ENCODE measurements at regions not wholly inside any gene's neighbourhood (a gene's known extent, or its start where the extent isn't known, plus 50 kb on each side); places are given as distances from the start of the nearest gene placed in this dataset.

DNA sequence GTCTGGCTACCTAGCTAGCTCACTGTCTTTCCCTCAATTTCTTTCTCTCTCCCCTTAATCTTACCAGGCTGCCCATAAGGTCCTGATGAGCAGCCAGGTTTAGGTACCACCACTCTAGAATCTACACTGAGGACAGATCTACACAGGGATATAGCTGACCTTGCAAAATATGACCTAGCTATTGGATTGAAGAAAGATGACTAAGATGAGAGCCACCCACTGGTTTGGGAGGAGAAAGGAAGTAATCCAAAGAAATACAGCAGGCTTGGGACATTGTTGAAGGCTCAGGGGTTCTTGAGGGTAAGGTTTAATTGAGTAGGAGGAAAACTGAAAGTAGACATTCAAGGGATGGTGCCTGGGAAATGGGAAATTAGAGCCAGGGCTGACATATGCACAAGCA, 142.0 kb upstream of the TMC3 start (continued):
- TF ChIP-seq, protein P1, sequence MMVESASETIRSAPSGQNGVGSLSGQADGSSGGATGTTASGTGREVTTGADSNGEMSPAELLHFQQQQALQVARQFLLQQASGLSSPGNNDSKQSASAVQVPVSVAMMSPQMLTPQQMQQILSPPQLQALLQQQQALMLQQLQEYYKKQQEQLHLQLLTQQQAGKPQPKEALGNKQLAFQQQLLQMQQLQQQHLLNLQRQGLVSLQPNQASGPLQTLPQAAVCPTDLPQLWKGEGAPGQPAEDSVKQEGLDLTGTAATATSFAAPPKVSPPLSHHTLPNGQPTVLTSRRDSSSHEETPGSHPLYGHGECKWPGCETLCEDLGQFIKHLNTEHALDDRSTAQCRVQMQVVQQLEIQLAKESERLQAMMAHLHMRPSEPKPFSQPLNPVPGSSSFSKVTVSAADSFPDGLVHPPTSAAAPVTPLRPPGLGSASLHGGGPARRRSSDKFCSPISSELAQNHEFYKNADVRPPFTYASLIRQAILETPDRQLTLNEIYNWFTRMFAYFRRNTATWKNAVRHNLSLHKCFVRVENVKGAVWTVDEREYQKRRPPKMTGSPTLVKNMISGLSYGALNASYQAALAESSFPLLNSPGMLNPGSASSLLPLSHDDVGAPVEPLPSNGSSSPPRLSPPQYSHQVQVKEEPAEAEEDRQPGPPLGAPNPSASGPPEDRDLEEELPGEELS (CRISPR knock-in tag; IDR thresholded peaks at IDR 0.05) = no peak

DNA sequence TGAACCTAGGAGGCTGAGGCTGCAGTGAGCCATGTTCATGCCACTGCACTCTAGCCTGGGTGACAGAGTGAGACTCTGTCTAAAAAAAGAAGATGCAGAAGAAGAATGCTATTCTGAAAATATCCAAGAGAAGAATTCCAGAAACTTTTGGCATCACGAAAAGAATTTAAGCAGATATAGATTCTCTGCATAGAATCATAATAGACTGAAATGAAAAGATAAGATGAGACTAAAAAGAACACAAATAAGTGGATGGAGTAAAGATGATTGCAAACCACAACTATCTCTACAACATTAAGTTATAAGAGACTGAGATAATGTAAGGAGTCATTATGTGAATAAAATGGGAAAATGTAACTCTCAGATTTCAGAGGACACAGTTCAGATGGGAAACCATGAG, 140.7 kb upstream of the TMC3 start:
- CTCF ChIA-PET = no interaction called here
- no peaks in the 10 kb centered on the region for H3K4me1 Mint-ChIP-seq
- no peak overlapping the region for H3K4me3 Mint-ChIP-seq
- POLR2A ChIA-PET = no interaction called here
- no peak overlapping the region for H3K27ac Mint-ChIP-seq
- DNase-seq (ENCODE audit: low spot score) (no peak), ATAC-seq (no peak)
- no peaks in the 10 kb centered on the region for H3K9me3 Mint-ChIP-seq
- TF ChIP-seq, protein P2, sequence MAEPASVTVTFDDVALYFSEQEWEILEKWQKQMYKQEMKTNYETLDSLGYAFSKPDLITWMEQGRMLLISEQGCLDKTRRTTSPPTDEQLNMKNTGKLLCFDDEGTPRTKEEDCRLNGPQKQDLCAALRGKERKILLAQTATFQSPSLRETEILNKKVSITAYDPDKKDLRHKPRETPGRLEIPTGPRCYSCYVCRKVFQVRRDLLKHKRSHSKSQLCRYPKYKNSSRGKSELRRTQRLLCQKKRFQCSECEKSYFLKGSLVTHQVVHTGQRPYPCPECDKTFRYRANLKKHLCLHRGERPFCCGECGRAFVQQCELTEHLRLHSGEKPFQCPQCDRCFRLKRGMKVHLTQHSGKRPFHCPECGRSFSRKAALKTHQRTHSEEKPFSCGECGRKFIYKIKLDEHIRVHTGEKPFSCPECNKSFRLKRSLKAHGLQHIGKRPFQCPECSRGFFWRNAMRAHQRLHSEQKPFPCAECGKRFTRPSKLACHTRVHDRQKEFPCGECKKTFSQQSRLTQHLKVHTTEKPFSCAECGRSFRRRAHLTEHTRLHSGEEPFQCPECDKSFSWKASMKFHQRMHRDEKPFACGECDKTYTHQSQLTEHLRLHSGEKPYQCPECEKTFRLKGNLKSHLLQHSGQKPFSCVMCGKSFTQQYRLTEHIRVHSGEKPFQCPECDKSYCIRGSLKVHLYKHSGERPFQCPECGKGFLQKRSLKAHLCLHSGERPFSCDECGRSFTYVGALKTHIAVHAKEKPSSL (CRISPR knock-in tag; conservative IDR thresholded peaks at IDR 0.05) = no peak
- TF ChIP-seq FOXP1 (CRISPR knock-in tag; IDR thresholded peaks at IDR 0.05; ENCODE audit: borderline replicate concordance) = no peak
- TF ChIP-seq, protein P1 (CRISPR knock-in tag; IDR thresholded peaks at IDR 0.05) = no peak
- TF ChIP-seq, protein P3, sequence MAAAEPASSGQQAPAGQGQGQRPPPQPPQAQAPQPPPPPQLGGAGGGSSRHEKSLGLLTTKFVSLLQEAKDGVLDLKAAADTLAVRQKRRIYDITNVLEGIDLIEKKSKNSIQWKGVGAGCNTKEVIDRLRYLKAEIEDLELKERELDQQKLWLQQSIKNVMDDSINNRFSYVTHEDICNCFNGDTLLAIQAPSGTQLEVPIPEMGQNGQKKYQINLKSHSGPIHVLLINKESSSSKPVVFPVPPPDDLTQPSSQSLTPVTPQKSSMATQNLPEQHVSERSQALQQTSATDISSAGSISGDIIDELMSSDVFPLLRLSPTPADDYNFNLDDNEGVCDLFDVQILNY (CRISPR knock-in tag; IDR thresholded peaks at IDR 0.05) = no peak
- TF ChIP-seq SMAD4 (CRISPR knock-in tag; IDR thresholded peaks at IDR 0.05) = no peak
- no peak for TF ChIP-seq RELA (CRISPR knock-in tag; IDR thresholded peaks at IDR 0.05; ENCODE audit: borderline replicate concordance)
- TF ChIP-seq ZNF232 (CRISPR knock-in tag; IDR thresholded peaks at IDR 0.05) = no peak
- TF ChIP-seq ETV6 (CRISPR knock-in tag; IDR thresholded peaks at IDR 0.05) = no peak
- TF ChIP-seq ZNF416 (CRISPR knock-in tag; IDR thresholded peaks at IDR 0.05) = no peak
- H3K27me3 Mint-ChIP-seq (ENCODE audit: low read depth) = no peaks in the 10 kb centered on the region
- H3K36me3 Mint-ChIP-seq = no peaks in the 10 kb centered on the region

DNA sequence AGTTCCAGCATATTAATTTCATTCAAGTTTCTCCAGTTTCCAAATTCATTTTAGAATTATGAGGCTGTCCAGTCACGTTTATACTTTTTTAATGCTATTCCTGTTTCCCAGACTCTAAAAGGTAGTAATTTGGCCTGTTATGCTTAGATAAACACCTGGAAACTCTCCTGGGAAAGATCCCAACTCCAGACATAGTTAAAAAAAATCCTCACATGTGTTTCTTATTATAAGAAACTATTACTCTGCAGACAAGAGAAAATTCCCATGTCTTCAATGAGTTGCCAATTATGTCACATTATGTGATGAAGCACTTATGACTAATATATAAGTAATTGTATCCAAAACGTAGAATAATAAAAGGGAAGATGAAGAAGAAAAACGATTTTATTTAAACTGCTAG, 137.1 kb upstream of the TMC3 start:
- no peak for DNase-seq (ENCODE audit: low spot score)
- Mint-ChIP-seq H3K4me1 (no peaks in the 10 kb centered on the region), H3K27me3 (ENCODE audit: low read depth) (no peaks in the 10 kb centered on the region), H3K36me3 (no peaks in the 10 kb centered on the region), H3K4me3 (no peak overlapping the region), H3K9me3 (no peaks in the 10 kb centered on the region), H3K27ac (no peak overlapping the region)
- CTCF ChIA-PET = no interaction called here
- ATAC-seq = no peak
- POLR2A ChIA-PET = no interaction called here
- TF ChIP-seq SMAD4 (CRISPR knock-in tag; IDR thresholded peaks at IDR 0.05) (no peak), SOX15 (CRISPR knock-in tag; IDR thresholded peaks at IDR 0.05) (no peak), JAZF1 (CRISPR knock-in tag; IDR thresholded peaks at IDR 0.05) (no peak), FOXP1 (CRISPR knock-in tag; IDR thresholded peaks at IDR 0.05; ENCODE audit: borderline replicate concordance) (no peak), FOXJ3 (CRISPR knock-in tag; IDR thresholded peaks at IDR 0.05; ENCODE audit: borderline replicate concordance) (no peak), IRF2 (CRISPR knock-in tag; IDR thresholded peaks at IDR 0.05; ENCODE audit: borderline replicate concordance, low read depth) (no peak), OVOL2 (CRISPR knock-in tag; IDR thresholded peaks at IDR 0.05; ENCODE audit: borderline replicate concordance) (no peak), RELA (CRISPR knock-in tag; IDR thresholded peaks at IDR 0.05; ENCODE audit: borderline replicate concordance) (no peak), TCF7 (CRISPR knock-in tag; IDR thresholded peaks at IDR 0.05; ENCODE audit: low read depth) (no peak)
- TF ChIP-seq, protein P4, sequence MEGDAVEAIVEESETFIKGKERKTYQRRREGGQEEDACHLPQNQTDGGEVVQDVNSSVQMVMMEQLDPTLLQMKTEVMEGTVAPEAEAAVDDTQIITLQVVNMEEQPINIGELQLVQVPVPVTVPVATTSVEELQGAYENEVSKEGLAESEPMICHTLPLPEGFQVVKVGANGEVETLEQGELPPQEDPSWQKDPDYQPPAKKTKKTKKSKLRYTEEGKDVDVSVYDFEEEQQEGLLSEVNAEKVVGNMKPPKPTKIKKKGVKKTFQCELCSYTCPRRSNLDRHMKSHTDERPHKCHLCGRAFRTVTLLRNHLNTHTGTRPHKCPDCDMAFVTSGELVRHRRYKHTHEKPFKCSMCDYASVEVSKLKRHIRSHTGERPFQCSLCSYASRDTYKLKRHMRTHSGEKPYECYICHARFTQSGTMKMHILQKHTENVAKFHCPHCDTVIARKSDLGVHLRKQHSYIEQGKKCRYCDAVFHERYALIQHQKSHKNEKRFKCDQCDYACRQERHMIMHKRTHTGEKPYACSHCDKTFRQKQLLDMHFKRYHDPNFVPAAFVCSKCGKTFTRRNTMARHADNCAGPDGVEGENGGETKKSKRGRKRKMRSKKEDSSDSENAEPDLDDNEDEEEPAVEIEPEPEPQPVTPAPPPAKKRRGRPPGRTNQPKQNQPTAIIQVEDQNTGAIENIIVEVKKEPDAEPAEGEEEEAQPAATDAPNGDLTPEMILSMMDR (IDR thresholded peaks at IDR 0.05) = no peak
- TF ChIP-seq, protein P5, sequence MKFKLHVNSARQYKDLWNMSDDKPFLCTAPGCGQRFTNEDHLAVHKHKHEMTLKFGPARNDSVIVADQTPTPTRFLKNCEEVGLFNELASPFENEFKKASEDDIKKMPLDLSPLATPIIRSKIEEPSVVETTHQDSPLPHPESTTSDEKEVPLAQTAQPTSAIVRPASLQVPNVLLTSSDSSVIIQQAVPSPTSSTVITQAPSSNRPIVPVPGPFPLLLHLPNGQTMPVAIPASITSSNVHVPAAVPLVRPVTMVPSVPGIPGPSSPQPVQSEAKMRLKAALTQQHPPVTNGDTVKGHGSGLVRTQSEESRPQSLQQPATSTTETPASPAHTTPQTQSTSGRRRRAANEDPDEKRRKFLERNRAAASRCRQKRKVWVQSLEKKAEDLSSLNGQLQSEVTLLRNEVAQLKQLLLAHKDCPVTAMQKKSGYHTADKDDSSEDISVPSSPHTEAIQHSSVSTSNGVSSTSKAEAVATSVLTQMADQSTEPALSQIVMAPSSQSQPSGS (CRISPR knock-in tag; IDR thresholded peaks at IDR 0.05; ENCODE audit: borderline replicate concordance, low read depth) = no peak
- TF ChIP-seq, protein P6, sequence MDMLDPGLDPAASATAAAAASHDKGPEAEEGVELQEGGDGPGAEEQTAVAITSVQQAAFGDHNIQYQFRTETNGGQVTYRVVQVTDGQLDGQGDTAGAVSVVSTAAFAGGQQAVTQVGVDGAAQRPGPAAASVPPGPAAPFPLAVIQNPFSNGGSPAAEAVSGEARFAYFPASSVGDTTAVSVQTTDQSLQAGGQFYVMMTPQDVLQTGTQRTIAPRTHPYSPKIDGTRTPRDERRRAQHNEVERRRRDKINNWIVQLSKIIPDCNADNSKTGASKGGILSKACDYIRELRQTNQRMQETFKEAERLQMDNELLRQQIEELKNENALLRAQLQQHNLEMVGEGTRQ (CRISPR knock-in tag; IDR thresholded peaks at IDR 0.05) = no peak
